ENCODE measurements at regions not wholly inside any gene's neighbourhood (a gene's known extent, or its start where the extent isn't known, plus 50 kb on each side); places are given as distances from the start of the nearest gene placed in this dataset.
"Not testable (repeated sequence)": the region's sequence is repeated elsewhere in the genome, so short reads cannot be mapped to it uniquely, and the experiment has no call there.

DNA sequence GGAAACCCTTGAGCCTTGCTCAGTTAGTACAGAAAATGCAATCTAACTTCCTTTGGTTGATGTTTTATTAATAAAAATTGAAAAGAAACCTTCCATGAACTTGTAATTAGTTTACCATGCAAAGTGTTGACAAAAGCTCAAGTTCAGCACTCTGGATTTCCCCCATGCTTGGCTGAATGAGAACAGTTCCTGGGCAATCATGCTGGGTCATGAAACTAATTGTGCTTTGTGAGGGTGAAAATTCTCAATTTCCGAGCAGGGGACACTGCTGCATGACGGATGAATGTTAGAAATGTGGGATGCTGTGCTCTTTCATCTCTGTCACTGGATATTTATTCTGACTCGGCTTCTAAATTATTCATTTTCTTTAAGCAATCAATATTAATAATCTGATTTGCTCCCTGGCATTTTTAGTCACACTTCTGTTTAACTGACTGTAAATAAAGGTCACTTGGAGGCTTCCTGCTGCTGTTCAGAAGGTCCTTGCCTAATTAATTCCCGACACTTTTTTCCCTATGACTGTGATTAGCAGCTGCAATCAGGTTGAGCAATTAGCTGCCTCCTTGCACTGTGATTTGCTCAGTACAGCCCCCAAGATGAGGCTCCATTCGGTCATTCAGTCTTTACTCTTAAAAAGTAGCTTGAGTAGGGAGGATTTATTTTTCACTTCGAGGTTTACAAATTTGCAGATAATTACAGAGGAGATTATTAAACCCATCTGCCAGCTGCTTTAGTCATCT lies 678.1 kb upstream of the ZNF608 start:
- Mint-ChIP-seq H3K4me3 (no peak overlapping the region), H3K27ac (no peak overlapping the region)

DNA sequence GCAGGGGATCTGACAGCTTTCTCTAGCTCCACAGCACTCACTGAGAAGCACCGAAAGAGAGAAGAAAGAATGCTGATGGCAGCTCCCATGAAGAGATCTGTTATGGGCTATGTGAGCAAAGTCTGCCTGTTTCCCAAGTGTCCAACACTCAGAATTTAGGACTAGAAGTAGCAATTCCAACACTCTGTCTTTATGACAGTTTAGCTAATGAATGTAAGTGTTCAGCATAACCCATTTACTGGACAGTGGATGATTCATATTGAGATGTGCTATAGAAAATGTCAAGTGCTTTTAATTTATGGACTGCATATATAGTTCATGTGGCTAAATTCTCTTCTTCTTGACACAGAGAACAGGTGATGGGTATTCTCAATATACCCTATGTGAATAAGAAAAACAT lies 683.1 kb upstream of the ZNF608 start:
- no peak overlapping the region for H3K27ac Mint-ChIP-seq
- ATAC-seq (replicated peaks), result no peak

More for the DNA sequence above, 678.1 kb upstream of the ZNF608 start:
- Mint-ChIP-seq H3K27me3 (no peaks in the 10 kb centered on the region), H3K4me1 (no peaks in the 10 kb centered on the region), H3K36me3 (ENCODE audit: low read depth) (no peaks in the 10 kb centered on the region), H3K9me3 (peaks cover 10% of the 10 kb centered on the region)
- no peak for ATAC-seq (replicated peaks)

DNA sequence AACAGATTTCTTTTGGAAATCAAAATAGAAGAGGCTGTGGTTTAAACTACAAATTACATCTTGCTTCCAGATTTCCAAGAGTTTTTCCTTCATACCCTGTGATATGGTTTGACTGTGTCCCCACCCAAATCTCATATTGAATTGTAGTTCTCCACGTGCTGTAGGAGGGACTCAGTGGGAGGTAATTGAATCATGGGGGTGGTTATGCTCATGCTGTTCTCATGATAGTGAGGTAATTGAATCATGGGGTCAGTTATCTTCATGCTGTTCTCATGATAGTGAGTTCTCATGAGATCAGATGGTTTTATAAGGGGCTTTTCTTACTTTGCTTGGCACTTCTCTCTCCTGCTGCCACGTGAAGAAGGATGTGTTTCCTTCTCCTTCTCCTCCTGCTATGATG lies 687.0 kb upstream of the ZNF608 start:
- no peak overlapping the region for H3K4me3 Mint-ChIP-seq
- H3K27me3 Mint-ChIP-seq, result no peaks in the 10 kb centered on the region
- ATAC-seq (replicated peaks), result no peak
- no peaks in the 10 kb centered on the region for H3K36me3 Mint-ChIP-seq (ENCODE audit: low read depth)
- no peak overlapping the region for H3K27ac Mint-ChIP-seq
- no peaks in the 10 kb centered on the region for H3K4me1 Mint-ChIP-seq
- peaks cover 7% of the 10 kb centered on the region for H3K9me3 Mint-ChIP-seq

More for the DNA sequence above, 683.1 kb upstream of the ZNF608 start:
- H3K4me3 Mint-ChIP-seq, result no peak overlapping the region
- peaks cover 13% of the 10 kb centered on the region for H3K9me3 Mint-ChIP-seq
- H3K36me3 Mint-ChIP-seq (ENCODE audit: low read depth), result no peaks in the 10 kb centered on the region
- no peaks in the 10 kb centered on the region for H3K27me3 Mint-ChIP-seq
- no peaks in the 10 kb centered on the region for H3K4me1 Mint-ChIP-seq

DNA sequence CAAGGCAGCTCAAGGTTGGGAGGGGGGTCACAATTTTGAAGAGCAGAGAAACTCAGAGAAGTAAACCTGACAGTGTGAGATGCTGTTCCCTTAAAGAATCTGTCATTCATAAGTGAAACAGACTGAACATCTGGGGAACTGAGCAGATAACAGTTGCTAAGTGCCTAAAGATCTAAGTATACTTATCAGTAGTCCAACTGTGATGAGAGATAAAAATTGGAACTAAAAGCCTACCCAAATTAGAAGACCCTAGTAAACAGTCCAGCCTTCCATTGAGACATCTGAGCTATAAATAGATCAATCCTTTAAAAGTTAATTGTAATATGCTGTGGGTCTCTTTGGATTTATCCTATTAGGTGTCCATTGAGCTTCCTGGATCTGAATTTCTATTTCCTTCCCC lies 692.8 kb upstream of the ZNF608 start:
- Mint-ChIP-seq H3K27me3 (no peaks in the 10 kb centered on the region), H3K4me1 (no peaks in the 10 kb centered on the region), H3K4me3 (no peak overlapping the region), H3K36me3 (ENCODE audit: low read depth) (no peaks in the 10 kb centered on the region), H3K27ac (no peak overlapping the region), H3K9me3 (peaks cover 15% of the 10 kb centered on the region)
- no peak for ATAC-seq (replicated peaks)

DNA sequence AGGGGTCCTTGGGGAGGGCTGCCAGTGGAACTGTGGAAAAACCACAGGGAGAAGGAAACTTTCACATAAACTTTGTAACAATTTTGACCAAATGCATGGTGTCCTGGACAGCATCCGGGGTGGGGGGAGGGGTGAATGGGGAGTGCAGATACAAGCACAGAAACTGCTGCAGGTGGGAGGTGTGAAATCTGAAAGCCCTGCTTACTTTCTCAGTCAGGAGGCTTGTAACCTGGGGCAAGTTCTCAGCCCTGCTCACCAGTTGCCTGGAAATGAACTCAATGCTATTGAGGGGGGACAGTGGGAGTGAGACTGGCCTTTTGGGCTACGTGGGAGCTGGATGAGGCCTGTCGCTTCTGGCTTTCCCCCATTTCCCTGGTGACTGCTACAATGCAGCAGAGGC lies 694.5 kb upstream of the ZNF608 start:
- H3K9me3 Mint-ChIP-seq, result peaks cover 23% of the 10 kb centered on the region
- H3K27ac Mint-ChIP-seq, result no peak overlapping the region
- H3K36me3 Mint-ChIP-seq (ENCODE audit: low read depth), result no peaks in the 10 kb centered on the region
- no peak overlapping the region for H3K4me3 Mint-ChIP-seq
- ATAC-seq (replicated peaks), result no peak
- no peaks in the 10 kb centered on the region for H3K4me1 Mint-ChIP-seq
- no peaks in the 10 kb centered on the region for H3K27me3 Mint-ChIP-seq

DNA sequence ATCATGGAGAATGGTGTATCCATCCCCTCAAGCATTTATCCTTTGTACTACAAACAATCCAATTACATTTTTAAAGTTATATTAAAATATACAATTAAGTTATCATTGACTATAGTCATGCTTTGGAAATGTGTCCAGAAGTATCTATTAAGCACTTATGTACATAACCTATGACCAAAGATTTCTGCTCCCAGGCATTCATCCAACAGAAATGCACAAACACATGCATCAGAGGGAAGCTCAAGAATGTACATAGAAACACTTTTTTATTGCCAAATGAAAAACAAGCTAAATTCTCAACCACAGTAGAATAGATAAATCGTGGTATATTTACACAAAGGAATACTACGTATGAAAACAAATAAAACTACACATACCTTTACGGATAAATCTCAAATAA lies 700.5 kb upstream of the ZNF608 start:
- H3K27ac Mint-ChIP-seq, result no peak overlapping the region
- no peak overlapping the region for H3K4me3 Mint-ChIP-seq
- H3K27me3 Mint-ChIP-seq, result no peaks in the 10 kb centered on the region
- H3K9me3 Mint-ChIP-seq, result peaks cover 23% of the 10 kb centered on the region
- no peaks in the 10 kb centered on the region for H3K36me3 Mint-ChIP-seq (ENCODE audit: low read depth)
- no peaks in the 10 kb centered on the region for H3K4me1 Mint-ChIP-seq
- no peak for ATAC-seq (replicated peaks)

DNA sequence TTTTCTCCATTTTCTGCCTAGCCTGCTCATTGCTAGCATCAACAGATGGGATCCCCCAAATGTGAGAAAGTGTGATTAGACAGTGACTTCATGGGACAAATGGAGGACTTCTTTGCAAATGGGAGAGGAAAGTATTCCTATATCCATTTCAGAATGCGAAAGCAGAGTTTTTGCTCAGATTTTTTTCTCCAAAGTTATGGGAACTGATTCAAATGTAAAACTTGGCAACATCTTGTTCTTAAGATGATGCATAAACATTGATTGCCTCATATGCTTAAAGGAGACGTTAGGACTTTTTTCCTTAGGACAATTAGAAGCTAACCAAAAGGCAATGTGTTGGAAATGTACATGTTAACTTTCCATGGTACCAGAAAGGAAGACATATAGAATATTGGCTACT lies 704.3 kb upstream of the ZNF608 start:
- Mint-ChIP-seq H3K27me3 (no peaks in the 10 kb centered on the region), H3K4me1 (no peaks in the 10 kb centered on the region), H3K36me3 (ENCODE audit: low read depth) (no peaks in the 10 kb centered on the region), H3K27ac (no peak overlapping the region), H3K9me3 (peaks cover 15% of the 10 kb centered on the region), H3K4me3 (no peak overlapping the region)
- no peak for ATAC-seq (replicated peaks)

DNA sequence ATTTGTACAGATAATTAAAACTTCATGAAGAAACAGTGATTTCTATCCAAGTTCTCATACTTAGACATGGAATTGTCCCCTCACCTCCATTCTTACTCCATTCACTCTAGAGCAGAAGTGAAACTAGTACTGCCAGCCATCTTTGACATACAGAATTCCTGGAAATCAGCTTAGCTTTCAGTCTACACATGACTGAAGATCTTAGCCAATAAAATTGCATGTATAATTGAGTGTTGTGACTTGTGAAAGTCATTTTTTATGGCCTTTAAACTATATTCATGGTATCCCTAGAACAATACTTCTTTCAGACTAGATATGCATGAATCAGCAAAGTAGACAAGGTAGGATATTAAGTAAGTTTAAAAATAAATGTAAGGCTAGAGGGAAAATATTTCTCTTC lies 705.2 kb upstream of the ZNF608 start:
- H3K4me1 Mint-ChIP-seq, result no peaks in the 10 kb centered on the region
- H3K36me3 Mint-ChIP-seq (ENCODE audit: low read depth), result no peaks in the 10 kb centered on the region
- H3K27me3 Mint-ChIP-seq, result no peaks in the 10 kb centered on the region
- no peak for ATAC-seq (replicated peaks)
- H3K4me3 Mint-ChIP-seq, result no peak overlapping the region
- peaks cover 15% of the 10 kb centered on the region for H3K9me3 Mint-ChIP-seq
- no peak overlapping the region for H3K27ac Mint-ChIP-seq

DNA sequence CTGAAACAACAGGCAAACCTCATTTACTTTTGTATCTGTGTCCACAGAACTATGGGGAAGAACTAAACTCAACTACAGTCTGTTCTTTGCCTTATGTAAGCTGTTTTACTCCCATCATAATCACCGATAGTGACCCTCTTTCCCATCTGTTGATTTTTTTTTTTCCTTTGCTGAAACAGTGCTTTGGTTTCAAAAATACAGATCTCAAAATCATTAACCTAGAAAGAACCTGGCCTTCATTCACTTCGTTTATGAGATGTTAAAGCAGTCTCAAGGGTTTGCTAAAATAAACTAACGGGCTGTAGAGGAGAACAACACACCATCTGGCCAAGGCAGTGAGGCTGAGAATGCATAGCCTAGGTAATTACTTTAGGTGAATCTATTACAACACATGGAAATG lies 706.6 kb upstream of the ZNF608 start:
- Mint-ChIP-seq H3K4me3 (no peak overlapping the region), H3K4me1 (no peaks in the 10 kb centered on the region), H3K27ac (no peak overlapping the region), H3K36me3 (ENCODE audit: low read depth) (no peaks in the 10 kb centered on the region), H3K9me3 (peaks cover 20% of the 10 kb centered on the region), H3K27me3 (no peaks in the 10 kb centered on the region)
- no peak for ATAC-seq (replicated peaks)

DNA sequence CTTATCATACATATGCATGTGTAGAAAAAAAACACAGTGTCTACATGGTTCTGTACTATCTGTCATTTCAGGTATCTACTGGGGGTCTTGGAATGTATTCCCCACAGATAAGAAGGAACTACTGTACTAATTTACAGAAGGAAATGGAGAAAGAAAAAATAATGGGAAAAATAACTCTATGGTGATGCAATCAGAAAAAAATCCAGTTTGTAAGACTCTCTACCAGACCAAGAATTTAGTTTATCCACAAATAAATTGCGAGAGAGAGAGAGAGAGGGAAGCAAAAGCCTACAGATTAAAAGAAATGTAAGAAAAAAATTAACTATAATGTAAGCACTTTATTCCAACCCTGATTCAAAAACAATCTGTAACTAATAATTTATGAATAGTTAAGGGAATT lies 708.6 kb upstream of the ZNF608 start:
- H3K4me3 Mint-ChIP-seq, result no peak overlapping the region

DNA sequence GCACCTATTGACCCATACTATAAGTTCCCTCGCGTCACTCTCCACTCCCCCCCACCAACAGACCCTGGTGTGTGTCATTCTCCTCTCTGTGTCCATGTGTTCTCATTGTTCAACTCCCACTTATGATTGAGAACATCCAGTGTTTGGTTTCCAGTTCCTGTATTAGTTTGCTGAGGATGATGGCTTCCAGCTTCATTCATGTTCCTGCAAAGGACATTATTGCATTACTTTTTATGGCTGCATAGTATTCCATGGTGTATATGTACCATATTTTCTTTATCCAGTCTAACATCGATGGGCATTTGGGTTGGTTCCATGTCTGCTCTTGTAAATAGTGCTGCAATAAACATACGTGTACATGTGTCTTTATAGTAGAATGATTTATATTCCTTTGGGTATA lies 709.6 kb upstream of the ZNF608 start:
- not testable (repeated sequence) for ATAC-seq (replicated peaks); H3K4me1 Mint-ChIP-seq; H3K4me3 Mint-ChIP-seq; H3K27me3 Mint-ChIP-seq; H3K27ac Mint-ChIP-seq; H3K36me3 Mint-ChIP-seq (ENCODE audit: low read depth)
- H3K9me3 Mint-ChIP-seq, result peaks cover 27% of the 10 kb centered on the region

More for the DNA sequence above, 708.6 kb upstream of the ZNF608 start:
- no peaks in the 10 kb centered on the region for H3K4me1 Mint-ChIP-seq
- H3K27me3 Mint-ChIP-seq, result no peaks in the 10 kb centered on the region
- H3K27ac Mint-ChIP-seq, result no peak overlapping the region
- no peak for ATAC-seq (replicated peaks)
- no peaks in the 10 kb centered on the region for H3K36me3 Mint-ChIP-seq (ENCODE audit: low read depth)
- peaks cover 27% of the 10 kb centered on the region for H3K9me3 Mint-ChIP-seq

DNA sequence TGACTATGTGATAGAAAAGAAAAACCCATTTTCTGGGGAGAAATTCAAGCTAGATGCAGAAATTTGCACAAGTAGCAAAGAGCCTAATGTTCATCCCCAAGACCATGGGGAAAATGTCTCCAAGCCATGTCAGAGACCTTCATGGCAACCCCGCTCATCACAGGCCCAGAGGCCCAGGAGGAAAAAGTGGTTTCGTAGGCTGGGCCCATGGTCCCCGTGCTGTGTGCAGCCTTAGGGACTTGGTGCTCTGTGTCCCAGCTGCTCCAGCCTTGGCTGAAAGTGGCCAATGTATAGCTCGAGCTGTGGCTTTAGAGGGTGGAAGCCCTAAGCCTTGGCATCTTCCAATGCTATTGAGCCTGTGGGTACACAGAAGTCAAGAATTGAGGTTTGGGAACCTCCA lies 711.2 kb upstream of the ZNF608 start:
- Mint-ChIP-seq H3K27me3 (no peaks in the 10 kb centered on the region), H3K27ac (no peak overlapping the region), H3K9me3 (peaks cover 27% of the 10 kb centered on the region), H3K4me1 (no peaks in the 10 kb centered on the region), H3K36me3 (ENCODE audit: low read depth) (no peaks in the 10 kb centered on the region), H3K4me3 (no peak overlapping the region)
- no peak for ATAC-seq (replicated peaks)

DNA sequence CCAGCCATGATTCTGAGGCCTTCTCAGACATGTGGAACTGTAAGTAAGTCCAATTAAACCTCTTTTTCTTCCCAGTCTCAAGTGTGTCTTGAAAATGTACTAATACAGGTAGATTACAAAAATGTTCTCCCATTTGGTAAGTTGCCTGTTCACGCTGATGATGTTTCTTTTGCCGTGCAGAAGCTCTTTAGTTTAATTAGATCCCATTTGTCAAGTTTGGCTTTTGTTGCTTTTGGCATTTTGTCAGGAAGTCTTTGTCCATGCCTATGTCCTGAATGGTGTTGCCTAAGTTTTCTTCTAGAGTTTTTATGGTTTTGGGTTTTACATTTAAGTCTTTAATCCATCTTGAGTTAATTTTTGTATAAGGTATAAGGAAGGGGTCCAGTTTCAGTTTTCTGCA lies 712.5 kb upstream of the ZNF608 start:
- not testable (repeated sequence) for H3K4me1 Mint-ChIP-seq; ATAC-seq (replicated peaks); H3K27ac Mint-ChIP-seq

DNA sequence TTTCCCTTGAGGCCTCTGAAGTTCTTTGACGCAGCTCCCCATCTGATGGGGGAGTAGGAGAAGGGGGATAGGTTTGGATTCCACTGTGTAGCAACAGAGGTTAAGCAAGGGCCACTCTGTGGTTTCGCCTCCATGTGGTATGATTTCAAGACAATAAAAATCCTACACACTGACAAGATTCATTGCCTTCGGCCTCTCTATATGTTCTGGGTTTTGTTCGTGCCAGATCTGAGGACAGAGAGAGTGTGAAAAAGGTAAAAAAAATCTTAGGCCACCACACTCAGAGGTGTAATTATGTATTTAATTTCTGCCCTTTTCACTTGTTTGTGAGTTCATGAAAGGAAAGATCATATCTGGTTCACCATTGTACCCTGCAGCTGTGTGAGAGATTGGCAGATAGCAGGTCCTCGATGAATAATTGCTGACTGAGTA lies 715.2 kb upstream of the ZNF608 start:
- Mint-ChIP-seq H3K27ac (no peak overlapping the region), H3K9me3 (peaks cover 21% of the 10 kb centered on the region), H3K4me3 (no peak overlapping the region), H3K27me3 (no peaks in the 10 kb centered on the region), H3K36me3 (ENCODE audit: low read depth) (no peaks in the 10 kb centered on the region), H3K4me1 (no peaks in the 10 kb centered on the region)
- no peak for ATAC-seq (replicated peaks)

More for the DNA sequence above, 712.5 kb upstream of the ZNF608 start:
- H3K4me3 Mint-ChIP-seq; H3K36me3 Mint-ChIP-seq (ENCODE audit: low read depth); H3K27me3 Mint-ChIP-seq: not testable (repeated sequence)
- H3K9me3 Mint-ChIP-seq, result peaks cover 22% of the 10 kb centered on the region

DNA sequence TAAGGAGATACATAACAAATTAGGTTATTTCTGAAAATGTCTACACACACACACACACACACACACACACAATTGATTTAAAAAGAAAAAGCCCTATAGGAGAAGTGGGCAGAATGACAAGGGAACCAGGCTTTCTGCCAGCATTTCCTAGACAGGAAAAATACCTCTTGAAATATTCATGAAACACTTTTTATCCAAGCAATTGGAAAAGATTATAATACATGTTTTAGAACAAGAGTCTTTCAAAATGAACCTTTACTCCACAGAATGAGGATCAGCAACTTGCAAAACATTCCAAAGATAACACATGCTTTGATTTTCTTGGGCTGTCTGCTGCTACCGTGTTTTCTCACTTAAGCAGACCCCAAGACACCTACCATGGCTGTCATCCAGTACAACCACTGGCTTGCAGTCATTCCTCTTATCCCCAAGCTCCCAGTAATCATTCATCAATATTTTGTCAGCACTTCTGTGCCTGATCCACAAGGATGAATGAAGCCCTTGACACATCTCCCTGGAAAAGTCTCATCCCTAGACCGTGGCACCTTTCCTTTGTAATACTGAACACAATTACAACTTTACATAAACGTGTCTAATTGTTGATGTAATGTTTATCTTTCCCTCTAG lies 717.1 kb upstream of the ZNF608 start:
- no peaks in the 10 kb centered on the region for H3K4me1 Mint-ChIP-seq
- no peaks in the 10 kb centered on the region for H3K36me3 Mint-ChIP-seq (ENCODE audit: low read depth)
- no peak overlapping the region for H3K4me3 Mint-ChIP-seq
- no peaks in the 10 kb centered on the region for H3K27me3 Mint-ChIP-seq
- H3K9me3 Mint-ChIP-seq, result peaks cover 16% of the 10 kb centered on the region
- H3K27ac Mint-ChIP-seq, result no peak overlapping the region
- ATAC-seq (replicated peaks), result no peak

Data from activated T-helper 17 cell treated with anti-CD3 and anti-CD28 coated beads, Interleukin-2, amount 50 U/mL, for 72 hours (primary cell).